ENCODE measurements at regions not wholly inside any gene's neighbourhood (a gene's known extent, or its start where the extent isn't known, plus 50 kb on each side); places are given as distances from the start of the nearest gene placed in this dataset.

DNA sequence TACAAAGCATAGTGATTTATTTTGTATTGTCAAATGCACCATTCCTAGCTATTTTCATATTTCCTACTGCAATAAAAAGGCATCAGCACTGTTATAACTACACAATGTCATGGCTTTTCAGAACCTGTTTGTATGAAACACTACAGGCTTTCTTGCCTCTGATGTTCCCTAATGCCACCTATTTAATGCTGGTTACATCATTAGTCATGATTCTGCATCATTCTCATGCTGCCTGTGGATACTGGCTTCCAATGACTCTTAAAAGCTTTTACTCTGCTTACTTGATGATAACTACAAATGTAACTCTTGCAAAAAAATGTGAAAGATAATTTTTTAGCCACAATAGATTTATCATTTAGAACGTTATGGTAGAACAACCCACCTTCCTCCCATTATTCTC, 529.4 kb downstream of the HTR7 start:
- no peak for DNase-seq (ENCODE audit: low spot score)

DNA sequence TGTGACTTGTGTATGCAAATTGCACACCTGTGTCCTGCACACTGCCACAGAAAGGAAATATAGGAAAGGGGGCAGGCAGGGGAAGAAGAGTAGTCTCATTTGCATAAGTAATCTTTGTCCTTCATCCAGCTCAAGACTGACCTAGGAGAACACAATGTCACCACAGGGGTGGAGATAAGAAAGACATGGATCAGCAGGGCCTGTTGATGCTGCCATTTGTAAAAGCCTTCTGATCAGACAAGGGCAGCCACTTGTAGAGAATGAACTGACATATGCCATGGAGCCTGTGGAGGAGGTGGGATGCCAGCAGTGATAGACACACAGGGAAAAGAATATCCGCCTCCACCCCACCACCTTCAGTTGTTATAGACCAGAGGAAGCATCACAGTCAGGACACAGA, 528.9 kb downstream of the HTR7 start:
- DNase-seq (ENCODE audit: low spot score), result no peak

GRCh38 chr10:90337316-90337715, 520.5 kb downstream of the HTR7 start:
- no peak for DNase-seq (ENCODE audit: low spot score)

GRCh38 chr10:90342480-90342879, 515.4 kb downstream of the HTR7 start:
- DNase-seq (ENCODE audit: low spot score), result no peak

DNA sequence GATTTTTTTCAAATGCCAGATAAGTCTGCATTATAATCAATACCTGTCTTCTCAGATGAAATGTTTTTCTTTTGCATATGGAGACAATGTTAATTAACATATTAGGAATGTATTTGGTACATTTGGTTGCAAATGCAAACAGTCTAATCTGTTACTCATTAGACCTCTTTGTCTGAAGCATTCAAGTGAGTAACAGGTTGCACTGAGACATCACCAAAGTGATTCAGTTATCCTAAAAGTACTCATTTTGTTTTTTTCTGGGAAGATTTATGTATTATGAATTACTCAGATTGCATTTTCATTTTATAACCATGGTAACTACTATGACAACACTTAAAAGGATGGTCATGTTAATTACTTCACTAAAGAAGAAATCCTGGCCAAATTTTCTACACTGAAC, 513.6 kb downstream of the HTR7 start:
- no peak for DNase-seq (ENCODE audit: low spot score)

DNA sequence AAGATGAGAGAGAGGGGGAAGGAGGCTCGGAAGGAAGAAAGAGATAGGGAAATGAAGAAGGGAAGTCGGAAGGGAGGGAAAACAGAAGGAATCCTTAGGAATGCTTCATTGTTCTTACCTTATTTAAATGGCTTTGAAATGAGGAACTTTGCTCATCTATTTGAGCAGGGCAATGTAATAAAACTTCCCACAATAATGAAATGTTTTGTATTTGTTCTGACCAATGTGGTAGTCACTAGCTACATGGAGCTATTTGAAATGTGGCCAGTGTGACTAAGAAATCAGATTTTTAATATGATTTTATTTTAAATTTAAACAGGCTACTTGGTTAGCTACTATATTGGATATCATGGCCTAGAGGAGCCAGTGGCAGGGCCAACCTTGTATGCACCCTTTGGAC, 510.6 kb downstream of the HTR7 start:
- DNase-seq (ENCODE audit: low spot score), result no peak

GRCh38 chr10:90350122-90350521, 507.7 kb downstream of the HTR7 start:
- DNase-seq (ENCODE audit: low spot score), result no peak

- DNase-seq (ENCODE audit: low spot score), result no peak
Observed at GRCh38 chr10:90352288-90352687, 505.6 kb downstream of the HTR7 start.

GRCh38 chr10:90354914-90355313, 502.9 kb downstream of the HTR7 start:
- no peak for DNase-seq (ENCODE audit: low spot score)

DNA sequence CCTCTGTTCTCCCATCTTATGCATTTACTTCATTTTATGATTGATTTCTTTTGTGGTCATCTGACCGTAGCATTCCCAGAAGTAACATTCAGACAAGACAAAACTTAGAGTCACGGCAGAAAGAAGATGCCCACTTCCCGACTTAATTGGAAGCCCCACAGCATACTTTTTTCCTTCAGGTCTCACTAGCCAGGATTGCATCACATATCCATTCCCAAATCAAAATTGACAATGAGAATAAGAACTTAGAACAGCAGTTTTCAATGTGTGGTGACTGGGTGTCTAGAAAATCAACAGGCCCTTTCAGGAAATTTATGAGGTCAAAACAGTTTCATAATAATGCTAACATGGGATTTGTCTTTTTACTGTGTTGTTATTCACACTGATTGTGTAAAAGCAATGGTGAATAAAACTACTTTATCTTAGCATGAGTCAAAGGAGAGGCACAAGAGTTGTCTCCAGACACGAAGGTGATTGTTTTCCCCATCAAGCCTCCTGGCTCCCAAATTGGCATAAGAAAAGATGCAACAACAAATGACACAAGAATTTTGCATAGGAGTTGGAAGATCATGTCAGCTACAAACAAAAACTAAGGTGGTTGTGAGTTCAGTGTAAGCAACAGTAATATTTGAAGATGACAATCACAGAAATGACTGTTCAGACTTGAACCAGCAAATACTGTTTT, 493.9 kb downstream of the HTR7 start:
- no peak for DNase-seq (ENCODE audit: low spot score)

- DNase-seq (ENCODE audit: low spot score), result no peak
Observed at GRCh38 chr10:90372451-90372850, 485.4 kb downstream of the HTR7 start.

DNA sequence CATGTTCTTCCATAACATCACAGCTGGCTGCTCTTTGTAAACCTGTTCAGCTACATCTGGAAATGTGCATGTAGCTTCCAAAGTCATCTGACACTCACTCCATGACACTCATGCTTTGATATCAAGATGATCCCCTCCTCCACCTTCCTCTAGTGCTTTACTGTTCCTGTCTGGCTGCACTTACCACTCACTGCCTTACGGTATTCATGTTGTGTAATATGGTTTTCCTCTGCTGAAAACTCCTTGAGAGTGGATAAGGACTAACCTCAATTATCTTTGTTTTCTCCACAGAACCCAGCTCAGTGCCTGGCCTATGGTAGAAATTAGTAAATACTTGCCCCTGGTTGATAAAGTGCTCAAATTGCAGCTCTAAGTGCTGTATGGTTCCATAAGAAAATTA, 483.9 kb downstream of the HTR7 start:
- no peak for DNase-seq (ENCODE audit: low spot score)

DNA sequence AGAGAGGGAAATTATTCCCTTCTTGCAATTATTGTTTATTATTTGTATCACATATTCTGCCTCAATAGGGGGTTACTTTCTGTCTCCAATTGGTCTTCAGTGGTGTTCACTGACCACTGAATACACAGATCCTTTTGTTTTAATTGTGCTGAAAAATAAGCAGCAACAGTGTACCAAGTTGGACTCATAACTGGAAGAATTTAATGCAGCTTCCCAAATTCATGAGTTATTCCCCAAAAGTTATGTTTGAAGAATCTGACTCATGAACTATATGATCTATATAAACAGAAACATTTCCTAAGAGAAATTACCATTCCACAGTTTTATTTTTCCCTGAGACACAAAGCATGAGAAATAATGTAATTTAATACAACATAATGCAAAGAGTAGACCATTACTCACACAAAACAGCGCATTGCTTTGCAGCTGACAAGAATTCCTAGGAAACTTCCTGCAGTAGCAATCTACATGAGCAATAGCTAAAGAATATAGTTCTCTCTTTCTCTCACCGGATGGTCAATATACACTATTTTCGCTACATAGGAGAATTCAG, 479.2 kb downstream of the HTR7 start:
- DNase-seq (ENCODE audit: low spot score), result no peak

- DNase-seq (ENCODE audit: low spot score), result no peak
Observed at GRCh38 chr10:90381468-90381867, 476.4 kb downstream of the HTR7 start.

DNA sequence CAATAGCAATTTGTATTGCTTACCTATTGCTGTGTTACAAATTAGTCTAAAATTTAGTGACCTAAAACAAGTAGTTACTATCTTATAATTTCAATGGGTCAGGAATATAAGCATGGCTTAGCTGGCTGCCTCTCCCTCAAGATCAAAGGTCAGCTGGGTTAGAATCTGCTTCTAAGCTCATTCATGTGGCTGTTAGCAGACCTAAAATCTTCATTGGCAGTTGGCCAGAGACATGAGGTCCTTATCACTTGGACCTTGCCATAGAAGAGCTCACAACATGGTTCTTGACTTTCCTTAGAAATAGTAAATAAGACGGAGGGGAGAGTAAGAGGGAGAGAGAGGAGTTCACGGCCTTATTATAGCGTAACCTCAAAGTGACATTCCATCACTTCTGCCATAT, 468.0 kb downstream of the HTR7 start:
- no peak for DNase-seq (ENCODE audit: low spot score)

- no peak for DNase-seq (ENCODE audit: low spot score)
Observed at GRCh38 chr10:90394311-90394710, 463.5 kb downstream of the HTR7 start.

DNA sequence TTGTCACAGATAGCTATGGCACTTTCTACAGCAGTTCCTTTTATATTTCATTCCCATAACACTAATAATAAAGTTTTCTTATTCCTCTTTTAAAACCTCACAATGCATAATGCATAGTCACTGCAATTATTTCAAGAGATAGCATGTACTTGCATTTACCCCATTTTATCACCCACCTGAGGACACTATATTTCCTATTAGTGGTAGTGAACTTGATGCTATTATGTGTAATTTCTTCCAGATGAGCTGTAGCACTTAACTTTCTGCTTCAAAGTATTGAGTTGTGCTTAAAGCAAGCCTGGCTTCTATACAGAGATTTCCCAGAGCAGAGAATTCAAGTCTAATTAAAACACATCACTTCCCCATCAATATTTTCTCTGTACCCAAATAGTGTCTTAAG, 461.1 kb downstream of the HTR7 start:
- DNase-seq (ENCODE audit: low spot score), result no peak

DNA sequence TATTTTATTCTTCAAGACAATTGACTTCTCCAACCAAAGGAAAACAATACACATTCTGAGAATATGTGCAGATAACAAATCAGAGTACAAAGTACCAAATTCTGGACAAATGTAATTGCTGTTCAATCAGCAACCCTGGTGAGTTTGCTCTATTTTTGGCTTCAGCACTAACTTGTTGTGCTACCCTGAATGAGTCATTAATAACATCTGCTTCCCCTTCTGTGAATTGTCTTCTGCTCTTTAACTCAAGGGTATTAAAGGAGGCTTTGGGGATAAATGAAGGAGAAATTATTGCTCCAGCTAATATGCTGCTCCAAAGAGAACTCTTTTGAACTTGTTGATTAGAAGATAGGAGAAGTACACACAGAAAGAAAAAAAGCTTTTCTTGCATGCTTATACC, 459.3 kb downstream of the HTR7 start:
- no peak for DNase-seq (ENCODE audit: low spot score)

DNA sequence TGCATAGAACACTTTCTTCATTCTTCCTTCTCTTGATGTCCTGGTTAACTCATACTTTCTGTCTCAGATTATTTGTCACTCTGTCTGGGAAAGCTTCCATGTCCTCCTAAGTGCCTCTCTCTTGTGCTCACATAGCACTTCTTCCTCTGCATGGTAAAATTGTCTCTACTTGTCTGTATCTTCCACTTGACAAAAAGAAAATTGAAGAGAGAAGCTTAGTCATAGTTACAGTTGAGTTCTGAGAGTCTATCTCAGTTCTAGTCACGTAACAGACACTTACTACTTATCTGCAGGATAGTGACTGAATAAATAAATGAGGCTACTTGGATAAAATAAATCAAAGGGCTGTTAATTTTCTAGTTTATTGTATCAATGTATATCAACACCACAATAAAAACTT, 458.1 kb downstream of the HTR7 start:
- DNase-seq (ENCODE audit: low spot score), result no peak

GRCh38 chr10:90403211-90404000, 454.4 kb downstream of the HTR7 start:
- no peak for DNase-seq (ENCODE audit: low spot score)

DNA sequence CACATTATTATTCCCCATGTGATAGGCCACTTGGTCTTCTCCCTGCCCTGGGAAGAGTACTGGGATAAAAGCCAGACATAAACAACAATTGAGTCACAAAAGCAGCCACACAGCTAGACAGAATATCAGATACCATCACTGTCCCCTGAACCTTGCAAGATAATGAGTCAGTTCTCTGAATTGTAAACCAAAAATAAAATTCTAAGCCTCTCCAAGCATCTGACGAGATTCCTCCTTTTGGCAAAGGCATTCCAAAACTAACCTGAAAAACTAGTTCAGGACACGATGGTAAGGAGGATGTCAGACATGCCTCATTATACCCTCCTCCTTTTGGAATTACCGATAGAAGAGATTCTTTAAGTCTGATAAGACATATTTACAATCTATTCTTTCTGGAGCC, 450.7 kb downstream of the HTR7 start:
- no peak for DNase-seq (ENCODE audit: low spot score)

- no peak for DNase-seq (ENCODE audit: low spot score)
Observed at GRCh38 chr10:90407851-90408250, 450.0 kb downstream of the HTR7 start.

- DNase-seq (ENCODE audit: low spot score), result no peak
Observed at GRCh38 chr10:90412582-90412981, 445.3 kb downstream of the HTR7 start.

GRCh38 chr10:90413196-90413595, 444.6 kb downstream of the HTR7 start:
- no peak for DNase-seq (ENCODE audit: low spot score)

Measured in CD4-positive, alpha-beta T cell treated with Interleukin-6 at 100 ng/mL for 8 hours (primary cell).